ENCODE measurements at regions not wholly inside any gene's neighbourhood (a gene's known extent, or its start where the extent isn't known, plus 50 kb on each side); places are given as distances from the start of the nearest gene placed in this dataset.

DNA sequence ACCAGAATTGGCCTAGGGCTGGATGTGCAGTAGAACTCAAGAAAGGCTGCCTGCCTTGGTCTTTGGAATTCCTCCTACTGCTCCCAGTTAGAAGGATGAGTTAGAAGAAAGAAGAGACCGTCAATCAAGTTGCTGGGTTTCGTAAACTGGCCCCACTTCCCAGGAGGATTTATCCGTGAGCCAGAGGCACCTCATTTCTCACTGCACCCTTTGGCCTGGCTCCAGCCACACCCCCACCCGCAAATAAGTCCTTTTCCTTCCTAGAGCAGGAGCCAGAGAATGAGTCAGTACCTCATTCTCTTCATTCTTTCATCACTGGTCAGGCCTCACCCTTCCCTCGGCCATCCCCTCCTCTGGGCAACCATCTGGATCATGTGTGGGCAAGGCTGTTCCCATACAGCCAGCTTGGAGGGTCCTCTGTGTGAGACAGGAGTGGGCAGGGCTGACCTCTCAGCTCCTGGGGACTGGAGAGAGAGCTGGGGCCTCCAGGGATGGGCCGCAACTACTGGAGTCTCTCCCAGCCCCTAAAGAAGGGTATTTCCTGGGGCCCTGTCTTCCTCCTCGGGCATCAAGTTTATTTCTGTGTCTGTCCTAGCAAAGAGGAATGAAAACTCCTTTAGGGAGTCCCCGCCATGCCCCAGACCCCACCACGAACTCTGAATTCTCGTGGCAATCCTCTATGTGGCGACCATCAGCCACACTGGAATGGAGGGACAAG lies 87.2 kb upstream of the DUSP5 start:
- DNase-seq (ENCODE audit: low read depth, low spot score): peak; percentile 95
- H3K27ac ChIP-seq: peak overlapping the region; percentile 94

DNA sequence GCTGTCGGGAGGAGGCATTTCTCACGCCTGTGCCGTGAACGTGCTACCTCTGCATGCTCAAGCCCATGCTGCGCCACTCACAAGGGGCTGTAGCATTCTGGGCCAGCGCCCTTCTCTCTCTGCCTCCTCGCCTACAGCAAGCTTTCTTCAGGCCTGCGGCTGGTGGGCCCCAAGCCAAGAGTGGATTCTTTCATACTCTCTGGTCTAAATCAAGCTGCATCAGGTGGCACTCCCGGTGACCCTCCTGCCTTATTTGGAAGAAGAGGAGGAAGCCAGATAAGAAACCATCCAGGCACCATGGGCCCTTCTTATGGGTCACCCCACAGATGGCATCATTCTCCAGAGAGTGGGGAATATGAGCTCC lies 86.7 kb upstream of the DUSP5 start:
- no peak for DNase-seq (ENCODE audit: low read depth, low spot score)

DNA sequence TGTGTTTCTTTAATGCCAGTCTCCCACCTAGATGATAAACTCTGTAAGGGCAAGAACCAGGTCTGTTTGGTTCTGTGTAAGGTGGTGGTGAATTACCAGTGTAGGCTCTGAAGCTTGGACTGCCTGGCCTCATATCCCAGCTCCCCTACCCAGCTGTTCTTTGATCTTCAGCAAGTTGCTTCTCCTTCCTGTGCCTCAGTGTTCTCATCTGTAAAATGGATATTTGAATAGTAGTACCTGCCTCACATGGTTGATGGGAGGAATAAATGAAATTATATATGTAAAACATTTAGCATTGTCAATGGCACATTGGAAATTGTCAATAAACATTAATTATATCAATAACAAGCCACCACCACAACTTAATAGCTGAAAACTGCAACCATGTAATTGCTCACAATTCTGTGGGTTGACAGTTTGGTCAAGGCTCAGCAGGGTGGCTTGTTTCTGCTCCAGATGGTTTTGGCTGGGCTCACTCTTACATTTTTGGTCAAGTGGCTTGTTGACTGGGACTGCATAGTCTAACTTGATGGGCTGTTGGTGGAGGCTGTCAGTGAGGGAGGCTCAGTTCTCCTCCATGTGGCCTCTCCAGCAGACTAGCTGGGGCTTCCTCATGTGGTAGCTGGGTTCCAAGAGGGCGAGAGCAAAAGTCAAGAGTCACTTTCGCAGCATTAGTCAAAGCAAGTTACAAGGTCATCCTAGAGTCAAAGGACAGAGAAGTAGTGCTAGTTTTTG lies 84.5 kb upstream of the DUSP5 start:
- H3K27ac ChIP-seq: peak overlapping the region; percentile 94
- no peak for DNase-seq (ENCODE audit: low read depth, low spot score)

More for the DNA sequence above, 86.7 kb upstream of the DUSP5 start:
- peak overlapping the region; percentile 94 for H3K27ac ChIP-seq

DNA sequence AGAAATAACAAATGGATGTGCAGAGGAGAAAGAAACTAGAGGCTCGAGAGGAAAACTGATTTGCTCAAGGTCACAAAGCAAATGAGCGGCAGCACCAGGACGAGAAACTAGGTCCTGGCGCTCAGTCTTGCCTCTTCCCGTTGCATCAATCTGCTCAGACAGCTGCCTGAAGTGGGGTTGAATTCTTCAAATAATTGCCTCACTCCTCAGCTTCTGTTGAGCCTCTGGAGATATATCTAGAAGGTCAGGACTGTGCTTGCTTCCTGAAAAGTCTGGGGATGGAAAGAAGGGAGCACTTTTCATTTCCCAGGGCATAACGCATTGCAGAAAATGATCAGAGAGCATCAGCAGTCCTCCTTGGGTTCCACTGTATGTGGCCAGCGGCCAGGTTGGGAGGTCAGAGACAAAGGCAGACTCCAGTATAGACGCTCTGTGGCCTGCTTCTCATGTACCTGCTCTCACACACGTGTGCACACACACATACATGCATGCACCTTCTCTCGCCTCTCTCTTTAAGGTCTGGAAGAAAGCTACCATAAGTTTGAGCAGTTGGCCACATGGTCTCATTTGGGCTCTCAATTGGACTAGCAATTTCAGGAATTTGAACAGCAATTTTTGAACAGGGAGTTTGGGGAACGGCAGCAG lies 83.7 kb upstream of the DUSP5 start:
- DNase-seq (ENCODE audit: low read depth, low spot score): no peak
- peak overlapping the region; percentile 94 for H3K27ac ChIP-seq

DNA sequence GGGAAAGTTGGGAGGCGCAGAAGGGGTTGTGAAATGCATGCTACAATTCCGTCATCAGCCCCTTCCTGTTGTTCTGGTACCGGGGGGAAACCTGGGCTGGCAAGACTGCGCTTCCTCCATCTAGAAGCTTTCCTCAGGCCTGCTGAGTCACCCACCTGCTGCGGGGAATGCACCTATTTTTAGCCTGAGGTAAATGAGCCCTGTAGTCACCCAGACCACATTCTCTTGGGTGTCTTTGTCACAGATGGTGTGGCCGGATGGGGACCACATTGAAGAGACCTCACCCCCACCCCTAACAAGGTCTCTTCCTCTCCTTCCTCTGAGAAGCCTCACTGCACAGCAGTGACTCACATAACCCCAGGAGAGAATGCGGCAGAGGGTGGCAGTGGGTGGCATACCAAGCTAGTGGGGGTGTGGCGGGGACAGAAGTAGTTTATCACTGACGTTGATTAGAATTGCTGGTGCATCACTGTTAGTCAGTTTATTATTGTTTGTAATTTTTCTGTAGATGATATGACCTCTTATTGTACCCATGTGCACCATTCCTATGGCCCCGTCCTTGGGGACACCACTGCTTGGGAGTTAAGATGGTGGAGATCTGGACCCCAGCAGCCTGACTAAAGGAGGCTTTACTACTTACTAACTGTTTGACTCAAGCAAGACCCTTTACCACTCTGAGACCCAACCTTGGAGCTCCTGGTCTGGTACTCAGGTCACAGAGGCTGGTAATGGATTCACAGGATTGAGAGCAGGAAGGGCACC lies 83.0 kb upstream of the DUSP5 start:
- peak; percentile 62 for DNase-seq (ENCODE audit: low read depth, low spot score)
- H3K27ac ChIP-seq: peak overlapping the region; percentile 94

DNA sequence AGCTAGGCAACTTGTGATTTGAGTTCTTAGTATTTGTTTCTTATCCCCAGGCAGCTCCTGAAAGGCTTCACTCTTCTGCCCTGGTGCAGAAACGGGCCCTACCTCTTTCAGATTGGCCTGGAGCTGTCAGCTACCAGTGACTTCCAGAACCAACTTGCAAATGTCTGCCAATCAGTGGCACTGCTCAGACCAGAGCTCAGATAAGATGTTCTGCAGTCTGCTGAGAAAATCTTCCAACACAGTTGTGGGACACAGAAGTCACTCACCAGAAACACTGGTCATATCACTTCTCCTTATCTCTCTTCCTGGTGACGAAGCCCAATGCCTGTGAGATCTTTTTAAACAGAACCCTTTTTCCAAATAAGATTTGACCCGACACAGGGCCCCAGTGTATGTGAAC lies 81.9 kb upstream of the DUSP5 start:
- DNase-seq (ENCODE audit: low read depth, low spot score): no peak
- H3K27ac ChIP-seq: peak overlapping the region; percentile 94

DNA sequence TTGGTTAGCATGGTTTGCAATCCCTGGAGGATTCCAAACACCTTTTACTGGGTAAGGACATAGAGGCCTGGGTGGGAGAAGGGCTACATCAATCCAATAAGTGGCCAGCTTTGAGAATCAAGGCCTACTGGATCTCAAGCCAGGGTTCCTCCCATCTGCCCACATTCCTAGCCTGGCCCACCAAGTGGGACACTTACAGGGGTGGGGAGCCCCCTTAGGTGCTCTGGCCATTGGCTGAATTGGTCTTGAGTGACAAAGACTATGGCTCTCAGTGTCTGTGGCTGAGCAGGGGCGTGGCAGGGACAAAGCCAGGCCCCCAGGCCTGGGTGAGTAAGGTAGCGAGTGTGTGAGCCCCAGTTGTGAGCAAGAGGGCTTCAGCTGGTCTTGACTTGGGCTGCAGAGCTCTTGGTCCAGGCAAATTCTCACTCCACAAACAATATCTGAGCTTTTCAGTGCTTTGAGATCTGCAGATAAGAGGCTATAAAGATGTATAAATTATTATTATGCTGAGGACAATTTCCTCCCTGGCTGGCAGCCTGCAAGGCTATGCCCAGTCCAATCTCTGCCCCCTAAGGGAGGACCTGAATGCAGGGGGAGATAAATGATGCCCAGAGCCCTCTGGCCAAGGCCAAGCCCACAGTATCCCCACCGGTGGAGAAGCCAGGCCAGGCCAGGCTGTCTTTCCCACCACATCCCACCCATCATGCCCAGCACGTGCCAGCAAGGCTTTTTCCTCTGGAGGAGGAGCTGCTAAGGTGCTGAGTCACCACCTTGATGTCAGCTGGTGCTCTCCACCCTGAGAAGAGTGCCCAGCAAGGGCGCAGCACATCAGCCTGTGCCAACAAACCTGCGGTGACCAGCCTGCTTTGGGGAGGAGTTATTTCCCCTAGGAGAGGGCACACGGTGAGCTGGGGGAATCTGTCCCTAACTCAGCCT lies 80.7 kb upstream of the DUSP5 start:
- peak overlapping the region; percentile 14 for H3K27ac ChIP-seq
- DNase-seq (ENCODE audit: low read depth, low spot score): no peak

DNA sequence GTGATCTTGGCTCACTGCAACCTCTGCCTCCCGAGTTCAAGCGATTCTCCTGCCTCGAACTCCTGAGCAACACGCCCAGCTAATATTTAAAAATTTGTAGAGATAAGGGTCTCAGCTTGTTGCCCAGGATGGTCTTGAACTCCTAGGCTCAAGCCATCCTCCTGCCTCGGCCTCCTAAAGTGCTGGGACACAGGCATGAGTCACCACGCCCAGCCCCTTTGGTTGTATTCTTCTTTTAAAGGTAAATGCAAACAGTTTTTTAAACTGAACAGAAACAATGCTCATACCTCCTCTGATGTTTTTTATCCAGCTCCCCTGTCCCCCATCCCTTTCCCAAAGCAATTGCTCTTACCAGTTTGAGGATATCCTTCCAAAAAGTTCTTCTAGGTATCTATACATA lies 79.5 kb upstream of the DUSP5 start:
- H3K27ac ChIP-seq: no peak overlapping the region
- no peak for DNase-seq (ENCODE audit: low read depth, low spot score)

DNA sequence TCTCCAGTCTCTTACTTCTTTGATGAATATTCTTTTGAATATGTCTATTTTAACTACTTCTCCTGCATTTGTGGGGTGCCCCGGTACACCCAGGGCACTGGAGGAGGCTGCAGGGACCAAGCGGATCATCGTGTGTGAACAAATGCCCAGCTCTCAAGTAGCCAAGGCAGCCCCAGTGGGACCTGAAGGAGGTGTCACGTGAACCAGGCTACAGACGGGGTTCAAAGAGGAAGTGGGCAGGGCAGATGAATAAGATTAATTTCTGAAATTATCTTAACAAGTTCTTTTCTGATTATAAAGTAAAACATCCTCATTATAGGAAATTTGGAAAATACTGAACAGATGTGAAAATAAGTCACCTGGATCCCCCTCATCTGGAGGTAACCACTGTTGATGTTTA lies 78.4 kb upstream of the DUSP5 start:
- no peak for DNase-seq (ENCODE audit: low read depth, low spot score)
- H3K27ac ChIP-seq: no peak overlapping the region

DNA sequence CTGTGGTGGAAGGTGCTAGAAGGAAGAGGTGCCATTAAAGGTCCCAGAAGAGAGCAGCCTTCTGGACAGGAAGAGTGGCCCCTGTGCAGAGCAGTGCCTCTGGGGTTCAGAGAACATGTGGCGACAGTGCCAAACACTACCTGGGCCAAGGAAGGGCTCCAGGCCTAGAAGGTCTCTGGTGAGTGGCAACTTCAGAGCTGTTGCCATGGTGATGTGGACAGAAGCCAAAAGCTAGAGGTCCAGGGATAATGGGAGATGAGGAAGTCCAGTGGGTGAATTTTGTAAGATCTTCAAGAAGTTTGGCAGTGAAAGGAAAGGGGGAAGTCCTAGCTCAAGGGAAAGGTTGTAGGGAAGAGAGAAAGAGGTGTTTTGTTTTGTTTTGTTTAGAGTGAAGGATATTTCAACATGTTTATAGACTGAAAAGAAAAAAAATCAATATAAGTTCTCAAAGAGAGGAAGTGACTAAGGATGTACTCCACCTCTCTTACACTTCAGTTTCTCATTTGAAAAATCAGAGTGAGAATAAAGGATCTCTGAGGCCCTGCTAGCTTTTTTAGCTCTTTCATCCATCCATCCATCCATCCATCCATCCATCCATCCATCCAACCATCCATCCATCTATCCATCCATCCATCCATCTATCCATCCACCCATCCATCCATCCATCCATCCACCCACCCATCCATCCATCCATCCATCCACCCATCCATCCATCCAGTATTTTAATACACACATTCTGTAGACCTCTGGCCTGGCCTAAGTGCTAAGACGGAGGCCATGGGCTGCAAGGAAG lies 77.1 kb upstream of the DUSP5 start:
- DNase-seq (ENCODE audit: low read depth, low spot score): no peak
- H3K27ac ChIP-seq: peak overlapping the region; percentile 84

DNA sequence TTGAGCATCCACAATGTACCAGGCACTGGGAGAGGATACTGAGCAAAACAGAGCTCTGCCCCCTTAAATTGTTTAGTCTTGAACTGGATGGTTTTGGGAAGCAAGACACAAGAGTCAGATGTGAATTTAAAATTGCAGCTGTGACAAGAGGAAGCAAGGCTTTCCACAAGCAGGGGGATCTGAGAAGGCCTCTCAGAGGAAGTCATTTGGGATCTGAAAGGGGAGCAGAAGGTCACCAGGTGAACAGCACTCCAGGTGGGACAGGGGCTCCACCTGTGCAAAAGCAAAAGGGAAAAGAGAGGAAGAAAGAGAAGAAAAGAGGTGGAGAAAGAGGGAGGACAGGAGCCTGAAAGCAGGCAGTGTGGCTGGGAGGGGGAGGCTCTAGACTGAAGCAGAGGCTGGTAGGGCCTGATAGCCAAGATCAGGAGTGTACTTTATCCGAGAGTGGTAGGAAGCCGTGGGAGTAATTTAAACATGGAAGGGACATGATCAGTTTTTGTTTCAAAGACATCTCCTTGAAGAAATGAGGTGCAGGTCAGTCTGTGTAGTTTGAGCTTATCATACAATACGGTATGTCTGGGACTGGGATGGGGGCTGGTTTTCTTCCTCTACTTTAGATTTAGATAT lies 76.1 kb upstream of the DUSP5 start:
- peak overlapping the region; percentile 84 for H3K27ac ChIP-seq
- no peak for DNase-seq (ENCODE audit: low read depth, low spot score)

DNA sequence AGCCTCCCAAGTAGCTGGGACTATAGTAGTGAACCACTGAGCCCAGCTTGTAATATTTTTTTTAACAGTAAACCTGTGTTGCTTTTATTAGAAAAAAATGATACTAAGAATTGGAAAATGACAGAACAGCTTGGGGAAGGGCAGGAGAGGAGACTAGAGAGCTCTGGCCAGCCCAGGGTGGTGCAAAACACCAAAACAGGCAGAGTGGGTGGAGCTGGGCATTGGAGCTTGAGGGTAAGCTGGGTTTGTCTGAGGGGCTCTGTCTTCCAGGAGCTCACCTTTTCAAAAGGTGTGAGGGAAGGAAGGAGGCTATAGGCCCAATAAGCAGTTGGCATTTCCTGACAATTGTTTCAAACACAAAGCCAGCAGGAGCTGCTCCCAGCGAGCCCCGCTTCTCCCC lies 75.2 kb upstream of the DUSP5 start:
- DNase-seq (ENCODE audit: low read depth, low spot score): no peak
- no peak overlapping the region for H3K27ac ChIP-seq

DNA sequence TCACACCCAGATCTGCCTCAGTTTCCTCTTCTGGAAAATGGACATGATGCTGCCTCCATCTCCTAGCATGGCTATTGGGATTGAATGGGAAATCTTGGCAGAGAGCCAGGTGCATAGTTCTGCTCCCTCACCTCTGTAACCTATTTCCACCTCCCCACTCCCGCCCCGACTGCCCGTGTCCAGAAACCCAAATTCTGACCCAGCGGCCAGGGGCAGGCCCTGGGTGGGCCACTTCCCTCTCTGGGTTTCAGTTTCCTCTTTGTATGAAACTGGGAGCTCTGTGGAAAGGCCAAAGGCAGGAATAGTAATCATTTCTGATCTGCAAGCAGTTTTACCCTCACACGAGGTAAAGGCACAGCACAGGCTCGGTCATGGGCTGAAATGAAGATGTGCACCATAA lies 74.1 kb upstream of the DUSP5 start:
- DNase-seq (ENCODE audit: low read depth, low spot score): no peak
- no peak overlapping the region for H3K27ac ChIP-seq

DNA sequence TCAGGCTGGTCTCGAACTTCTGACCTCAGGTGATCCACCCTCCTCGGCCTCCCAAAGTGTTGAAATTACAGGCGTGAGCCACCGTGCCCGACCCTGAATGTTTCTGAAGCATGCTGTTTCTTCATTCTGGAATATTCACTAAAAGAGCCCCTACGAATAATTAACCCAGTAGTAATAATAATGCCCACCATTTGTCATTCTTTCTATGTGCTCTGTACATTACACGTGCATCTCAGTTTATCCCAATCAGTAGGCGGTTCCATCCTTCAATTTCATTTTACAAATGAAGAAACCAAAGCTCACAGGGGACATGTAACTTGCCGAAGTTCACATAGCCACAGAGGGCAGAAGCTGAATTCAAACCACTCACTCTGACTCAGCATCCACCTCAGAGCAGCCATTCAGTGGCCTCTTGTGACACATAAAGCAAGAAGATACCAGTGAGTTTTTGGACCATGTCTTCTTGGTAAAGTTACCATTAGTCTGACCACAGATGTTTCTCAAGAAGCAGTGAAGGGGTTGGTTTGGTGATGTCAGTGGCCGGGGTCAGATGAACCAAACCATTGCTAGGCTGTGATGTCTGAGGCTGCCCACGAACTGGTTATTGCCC lies 71.9 kb upstream of the DUSP5 start:
- H3K27ac ChIP-seq: peak overlapping the region; percentile 60
- no peak for DNase-seq (ENCODE audit: low read depth, low spot score)

DNA sequence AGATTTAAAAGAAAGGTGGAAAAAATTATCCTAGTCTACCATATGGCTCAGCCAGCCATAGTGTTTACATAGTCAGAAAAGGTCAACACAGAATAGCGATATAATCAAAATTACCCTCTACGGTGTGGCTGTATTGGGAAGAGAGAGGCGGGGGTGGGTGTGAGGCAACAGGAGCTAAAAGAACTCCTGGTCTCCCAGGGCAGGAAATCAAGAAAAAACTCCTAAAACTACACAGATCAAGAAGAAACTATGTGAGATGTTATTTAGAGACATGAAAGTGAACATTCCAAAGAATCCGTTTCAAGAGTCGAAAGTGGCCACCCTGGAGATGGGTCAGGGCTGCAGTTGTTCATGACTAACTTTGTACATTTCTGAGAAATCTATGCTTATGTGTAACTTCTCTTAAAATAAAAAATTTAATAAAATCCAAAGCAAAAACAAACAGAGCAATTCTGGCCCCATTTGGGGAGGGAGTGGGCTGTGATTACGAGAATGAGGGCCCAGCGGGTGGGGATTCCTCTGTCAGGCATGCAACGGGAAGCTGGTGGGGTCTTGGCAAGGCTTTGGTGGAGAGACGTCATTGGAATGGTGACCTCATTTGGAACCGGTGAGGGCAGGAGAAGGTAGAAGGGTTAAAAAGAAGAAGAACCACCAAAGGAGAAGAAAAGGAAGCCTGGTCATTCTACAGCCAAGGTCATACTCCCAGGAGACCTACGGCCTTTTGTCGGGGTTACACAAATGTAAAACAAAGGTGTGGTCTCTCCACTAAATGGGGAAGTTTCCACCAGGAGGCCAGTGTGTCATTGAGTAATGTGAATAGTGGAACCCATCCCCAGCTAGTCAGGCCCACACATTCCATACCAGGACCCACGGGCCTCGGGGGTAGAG lies 71.2 kb upstream of the DUSP5 start:
- peak overlapping the region; percentile 60 for H3K27ac ChIP-seq
- DNase-seq (ENCODE audit: low read depth, low spot score): no peak

DNA sequence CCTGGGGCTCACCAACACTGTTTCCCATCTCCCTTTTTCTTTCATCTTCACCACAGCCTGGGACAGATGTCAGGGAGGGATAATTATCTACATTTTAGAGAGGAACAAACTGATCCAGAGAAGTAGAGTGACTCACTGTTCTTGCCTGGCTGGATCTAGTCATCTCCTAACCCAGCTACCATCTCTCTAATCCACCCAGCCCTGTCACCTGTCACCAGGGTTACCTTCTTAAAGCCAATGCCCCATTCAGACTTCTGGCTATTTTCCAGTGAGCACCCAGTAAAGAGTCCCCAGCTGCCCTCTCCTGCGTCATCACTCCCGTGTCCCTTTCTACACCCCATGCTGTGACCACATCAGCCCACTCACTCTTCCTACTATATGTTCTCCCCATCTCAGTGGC lies 68.4 kb upstream of the DUSP5 start:
- peak overlapping the region; percentile 48 for H3K27ac ChIP-seq
- DNase-seq (ENCODE audit: low read depth, low spot score): no peak

All from epithelial cell of prostate (primary cell).